Neural crest cell (in vitro differentiated cells): ENCODE measurements at regions not wholly inside any gene's neighbourhood (a gene's known extent, or its start where the extent isn't known, plus 50 kb on each side); places are given as distances from the start of the nearest gene placed in this dataset.

ENCODE experiments used
- DNase-seq: peaks from one replicate; pipeline ENCODE4 v3.0.0; 2021; ENCODE audit warnings: low read depth, mixed read lengths, low spot score
- H3K27ac Mint-ChIP-seq: one replicate; pipeline ENCODE4 v1.8.0; 2021; ENCODE audit warnings: mild to moderate bottlenecking, mixed read lengths; ENCODE audit not compliant: unreplicated experiment
- H3K27me3 Mint-ChIP-seq: 2 replicates; pipeline ENCODE4 v1.8.0; 2021; ENCODE audit warnings: low read depth, mild to moderate bottlenecking, mixed read lengths
- H3K36me3 Mint-ChIP-seq: 2 replicates; pipeline ENCODE4 v1.8.0; 2021; ENCODE audit warnings: low read depth, mild to moderate bottlenecking, mixed read lengths
- H3K4me1 Mint-ChIP-seq: 2 replicates; pipeline ENCODE4 v1.8.0; 2021; ENCODE audit warnings: mixed read lengths
- H3K4me3 Mint-ChIP-seq: one replicate; pipeline ENCODE4 v1.8.0; 2021; ENCODE audit warnings: mild to moderate bottlenecking, mixed read lengths
- H3K9me3 Mint-ChIP-seq: 2 replicates; pipeline ENCODE4 v1.8.0; 2021; ENCODE audit warnings: mixed read lengths
- CTCF ChIP-seq: fragments of 200-600 bp; sonication (generic); conservative IDR thresholded peaks from 2 replicates; pipeline ENCODE4 v1.5.0; 2021; ENCODE audit warnings: antibody characterized with exemption, mild to moderate bottlenecking

GRCh38 chr3:24707936-24708335, 213.3 kb upstream of the THRB start:
- Mint-ChIP-seq H3K9me3 (no peaks in the 10 kb centered on the region), H3K4me1 (no peaks in the 10 kb centered on the region), H3K36me3 (no peaks in the 10 kb centered on the region), H3K4me3 (no peak overlapping the region), H3K27me3 (no peaks in the 10 kb centered on the region), H3K27ac (no peak overlapping the region)
- TF ChIP-seq CTCF: no peak
- no peak for DNase-seq

GRCh38 chr3:24709956-24710355, 215.3 kb upstream of the THRB start:
- Mint-ChIP-seq H3K27me3 (no peaks in the 10 kb centered on the region), H3K4me1 (no peaks in the 10 kb centered on the region), H3K9me3 (no peaks in the 10 kb centered on the region), H3K4me3 (no peak overlapping the region), H3K27ac (no peak overlapping the region), H3K36me3 (no peaks in the 10 kb centered on the region)
- TF ChIP-seq CTCF: no peak
- DNase-seq: no peak

GRCh38 chr3:24713516-24713915, 218.9 kb upstream of the THRB start:
- H3K4me1 Mint-ChIP-seq: no peaks in the 10 kb centered on the region
- no peak for DNase-seq
- H3K27ac Mint-ChIP-seq: no peak overlapping the region
- no peaks in the 10 kb centered on the region for H3K9me3 Mint-ChIP-seq
- no peak for TF ChIP-seq CTCF
- H3K27me3 Mint-ChIP-seq: no peaks in the 10 kb centered on the region
- H3K4me3 Mint-ChIP-seq: no peak overlapping the region
- H3K36me3 Mint-ChIP-seq: no peaks in the 10 kb centered on the region

GRCh38 chr3:24714436-24714835, 219.8 kb upstream of the THRB start:
- H3K27ac Mint-ChIP-seq: no peak overlapping the region
- TF ChIP-seq CTCF: no peak
- no peaks in the 10 kb centered on the region for H3K4me1 Mint-ChIP-seq
- no peaks in the 10 kb centered on the region for H3K27me3 Mint-ChIP-seq
- no peaks in the 10 kb centered on the region for H3K36me3 Mint-ChIP-seq
- no peak for DNase-seq
- H3K9me3 Mint-ChIP-seq: no peaks in the 10 kb centered on the region
- H3K4me3 Mint-ChIP-seq: no peak overlapping the region

GRCh38 chr3:24715171-24715792, 220.6 kb upstream of the THRB start:
- Mint-ChIP-seq H3K27ac (no peak overlapping the region), H3K4me3 (no peak overlapping the region), H3K36me3 (no peaks in the 10 kb centered on the region), H3K4me1 (no peaks in the 10 kb centered on the region), H3K9me3 (no peaks in the 10 kb centered on the region), H3K27me3 (no peaks in the 10 kb centered on the region)
- DNase-seq: no peak
- no peak for TF ChIP-seq CTCF
